SK-N-SH treated with all-trans-retinoic acid at 6 μM for 48 hours (cell line): ENCODE measurements at regions not wholly inside any gene's neighbourhood (a gene's known extent, or its start where the extent isn't known, plus 50 kb on each side); places are given as distances from the start of the nearest gene placed in this dataset.

ENCODE experiments used
- ESRRG ChIP-seq: fragments of 250-450 bp; sonication (Bioruptor Pico); IDR thresholded peaks from 2 replicates; pipeline ENCODE4 v1.6.1; 2021; ENCODE audit warnings: mild to moderate bottlenecking
- POU6F1 ChIP-seq: fragments of 250-450 bp; sonication (Bioruptor Pico); IDR thresholded peaks from 2 replicates; pipeline ENCODE4 v1.8.0; 2021; ENCODE audit warnings: low read depth, mild to moderate bottlenecking, moderate library complexity, borderline replicate concordance
- TSHZ2 ChIP-seq: fragments of 250-450 bp; sonication (Bioruptor Pico); IDR thresholded peaks from 2 replicates; pipeline ENCODE4 v1.5.0; 2020; ENCODE audit warnings: mild to moderate bottlenecking, moderate library complexity
- ZFP30 ChIP-seq: fragments of 450-650 bp; formaldehyde crosslinking; IDR thresholded peaks from 2 replicates; pipeline ENCODE4 v1.5.0; 2022; ENCODE audit warnings: mild to moderate bottlenecking, moderate library complexity
- ZNF8 ChIP-seq: fragments of 450-650 bp; formaldehyde crosslinking; IDR thresholded peaks from 2 replicates; pipeline ENCODE4 v1.5.0; 2020; ENCODE audit warnings: mild to moderate bottlenecking, moderate library complexity

- TF ChIP-seq TSHZ2 (no peak), POU6F1 (CRISPR knock-in tag) (no peak), ZFP30 (CRISPR knock-in tag) (no peak), ESRRG (CRISPR knock-in tag) (no peak), ZNF8 (no peak)
Measured at GRCh38 chr14:26863736-26864135, 265.9 kb upstream of the NOVA1 start.
